H9 (cell line): ENCODE measurements at regions not wholly inside any gene's neighbourhood (a gene's known extent, or its start where the extent isn't known, plus 50 kb on each side); places are given as distances from the start of the nearest gene placed in this dataset.

Experiments used
- DNase-seq: peaks from one replicate; pipeline ENCODE4 v3.0.0-alpha.2; 2017
- H2AFZ ChIP-seq: one replicate; pipeline ENCODE4 v1.6.1; 2013; ENCODE audit warnings: mild to moderate bottlenecking, low read length, control low read depth, moderate library complexity
- H2AK5ac ChIP-seq: 2 replicates; pipeline ENCODE4 v1.6.1; 2013; ENCODE audit warnings: low read length, control low read depth, mixed read lengths; ENCODE audit not compliant: insufficient read length
- H2BK120ac ChIP-seq: one replicate; pipeline ENCODE4 v1.6.1; 2013; ENCODE audit warnings: low read depth, mild to moderate bottlenecking, low read length, control low read depth, inconsistent platforms; ENCODE audit not compliant: poor library complexity, severe bottlenecking
- H2BK12ac ChIP-seq: 2 replicates; pipeline ENCODE4 v1.6.1; 2013; ENCODE audit warnings: low read length, control low read depth, mixed read lengths, low read depth; ENCODE audit not compliant: insufficient read length
- H2BK15ac ChIP-seq: 2 replicates; pipeline ENCODE4 v1.6.1; 2013; ENCODE audit warnings: low read depth, low read length, control low read depth
- H2BK20ac ChIP-seq: one replicate; pipeline ENCODE4 v1.6.1; 2013; ENCODE audit warnings: low read depth, mild to moderate bottlenecking, low read length, control low read depth, inconsistent platforms; ENCODE audit not compliant: poor library complexity, severe bottlenecking
- H2BK5ac ChIP-seq: 2 replicates; pipeline ENCODE4 v1.6.1; 2013; ENCODE audit warnings: low read length, control low read depth, mixed read lengths; ENCODE audit not compliant: insufficient read length
- H3K14ac ChIP-seq: 2 replicates; pipeline ENCODE4 v1.6.1; 2013; ENCODE audit warnings: low read length, control low read depth; ENCODE audit not compliant: insufficient read depth
- H3K18ac ChIP-seq: 2 replicates; pipeline ENCODE4 v1.6.1; 2013; ENCODE audit warnings: low read depth, mild to moderate bottlenecking, mixed read lengths, low read length, control low read depth; ENCODE audit not compliant: insufficient read length
- H3K23ac ChIP-seq: 2 replicates; pipeline ENCODE4 v1.6.1; 2013; ENCODE audit warnings: low read length, control low read depth, mixed read lengths, low read depth; ENCODE audit not compliant: insufficient read length
- H3K23me2 ChIP-seq: 2 replicates; pipeline ENCODE4 v1.6.1; 2013; ENCODE audit warnings: low read depth, mild to moderate bottlenecking, mixed read lengths, low read length, control low read depth; ENCODE audit not compliant: insufficient read length, poor library complexity, severe bottlenecking
- H3K27ac ChIP-seq: 2 replicates; pipeline ENCODE4 v1.5.1; 2013; ENCODE audit warnings: low read length, control low read depth, mixed read lengths, low read depth; ENCODE audit not compliant: insufficient read length
- H3K27me3 ChIP-seq: 2 replicates; pipeline ENCODE4 v1.6.1; 2013; ENCODE audit warnings: low read length, control low read depth, inconsistent platforms; ENCODE audit not compliant: insufficient read depth
- H3K4ac ChIP-seq: 2 replicates; pipeline ENCODE4 v1.6.1; 2013; ENCODE audit warnings: low read depth, mild to moderate bottlenecking, control low read depth, inconsistent platforms, low read length, moderate library complexity
- H3K4me1 ChIP-seq: 2 replicates; pipeline ENCODE4 v1.6.1; 2013; ENCODE audit warnings: low read length, control low read depth, inconsistent platforms; ENCODE audit not compliant: insufficient read depth
- H3K4me2 ChIP-seq: 2 replicates; pipeline ENCODE4 v1.6.1; 2013; ENCODE audit warnings: low read length, control low read depth, mixed read lengths; ENCODE audit not compliant: insufficient read length, insufficient read depth
- H3K56ac ChIP-seq: 2 replicates; pipeline ENCODE4 v1.6.1; 2013; ENCODE audit warnings: low read depth, mild to moderate bottlenecking, mixed read lengths, low read length, control low read depth; ENCODE audit not compliant: insufficient read length
- H3K79me1 ChIP-seq: 2 replicates; pipeline ENCODE4 v1.6.1; 2013; ENCODE audit warnings: low read depth, mild to moderate bottlenecking, moderate library complexity, low read length, control low read depth, inconsistent platforms; ENCODE audit not compliant: insufficient read depth, poor library complexity, severe bottlenecking
- H3K79me2 ChIP-seq: 2 replicates; pipeline ENCODE4 v1.6.1; 2013; ENCODE audit warnings: low read length, control low read depth, inconsistent platforms; ENCODE audit not compliant: insufficient read depth
- H3K9ac ChIP-seq: 2 replicates; pipeline ENCODE4 v1.6.1; 2013; ENCODE audit warnings: low read length, control low read depth, mixed read lengths; ENCODE audit not compliant: insufficient read length; ENCODE audit errors: extremely low read depth
- H3K9me3 ChIP-seq: one replicate; pipeline ENCODE4 v1.6.1; 2013; ENCODE audit warnings: low read depth, low read length, inconsistent platforms; ENCODE audit not compliant: control insufficient read depth
- H3T11ph ChIP-seq: one replicate; pipeline ENCODE4 v1.6.1; 2013; ENCODE audit warnings: mild to moderate bottlenecking, low read length, control low read depth, inconsistent platforms
- H4K20me1 ChIP-seq: one replicate; pipeline ENCODE4 v1.6.1; 2013; ENCODE audit not compliant: control insufficient read depth, insufficient read length, insufficient read depth
- H4K5ac ChIP-seq: 2 replicates; pipeline ENCODE4 v1.6.1; 2013; ENCODE audit warnings: low read depth, mild to moderate bottlenecking, mixed read lengths, low read length, control low read depth; ENCODE audit not compliant: insufficient read length
- H4K8ac ChIP-seq: replicated peaks from 2 replicates; pipeline ENCODE4 v1.6.1; 2013; ENCODE audit warnings: low read length, control low read depth, mixed read lengths, low read depth; ENCODE audit not compliant: insufficient read length
- H4K91ac ChIP-seq: 2 replicates; pipeline ENCODE4 v1.6.1; 2013; ENCODE audit warnings: low read depth, mild to moderate bottlenecking, moderate library complexity, mixed read lengths, low read length, control low read depth; ENCODE audit not compliant: insufficient read length
- H3K27ac Mint-ChIP-seq, 3 experiments: 2 replicates in 2 of 3; 3 replicates in 1 of 3; pipeline ENCODE4 v1.8.0; 2020 to 2021; ENCODE audit warnings: mixed read lengths in 3 of 3, mild to moderate bottlenecking in 1 of 3, moderate library complexity in 1 of 3
- H3K27me3 Mint-ChIP-seq: 2 replicates; pipeline ENCODE4 v1.8.0; 2021; ENCODE audit warnings: low read depth, mild to moderate bottlenecking, moderate library complexity, mixed read lengths
- H3K36me3 Mint-ChIP-seq, 3 experiments: 2 replicates in 2 of 3; 3 replicates in 1 of 3; pipeline ENCODE4 v1.8.0; 2020 to 2021; ENCODE audit warnings: low read depth in 3 of 3, mixed read lengths in 3 of 3; ENCODE audit not compliant: insufficient read depth in 1 of 3
- H3K4me1 Mint-ChIP-seq, 2 experiments: 2 replicates each; pipeline ENCODE4 v1.8.0; 2020; ENCODE audit warnings: mixed read lengths in 2 of 2
- H3K4me3 Mint-ChIP-seq, 2 experiments: 2 replicates in 1 of 2; 3 replicates in 1 of 2; pipeline ENCODE4 v1.8.0; 2020 to 2021; ENCODE audit warnings: mild to moderate bottlenecking in 2 of 2, mixed read lengths in 2 of 2, moderate library complexity in 1 of 2
- H3K9me3 Mint-ChIP-seq, 2 experiments: 2 replicates in 1 of 2; 3 replicates in 1 of 2; pipeline ENCODE4 v1.8.0; 2020; ENCODE audit warnings: mild to moderate bottlenecking in 2 of 2, mixed read lengths in 2 of 2, moderate library complexity in 1 of 2
- CTCF ChIP-seq: fragments of 200-600 bp; sonication (generic); conservative IDR thresholded peaks from 3 replicates; pipeline ENCODE4 v1.8.0; 2021; ENCODE audit warnings: antibody characterized with exemption, mild to moderate bottlenecking
- WGBS: extraction: QIAGEN DNeasy Blood & Tissue Kit; methylation state at CpG from one replicate; pipeline ENCODE4 v1.1.7; 2013; ENCODE audit warnings: missing lambda C conversion rate, low lambda C conversion rate, mixed read lengths; ENCODE audit not compliant: insufficient read length; ENCODE audit errors: extremely low coverage; 5-methylcytosine and 5-hydroxymethylcytosine counted together

GRCh38 chr12:58487255-58487654, 433.0 kb downstream of the LRIG3 start:
- Histone ChIP-seq H3K23ac (no peak overlapping the region), H3K79me1 (no peaks in the 10 kb centered on the region), H2BK12ac (no peak overlapping the region), H2AK5ac (no peak overlapping the region), H2AFZ (no peak overlapping the region), H3T11ph (no peak overlapping the region), H2BK120ac (no peak overlapping the region), H4K20me1 (no peaks in the 10 kb centered on the region), H3K27me3 (no peaks in the 10 kb centered on the region), H4K8ac (no peak overlapping the region), H3K56ac (no peak overlapping the region), H3K4ac (no peak overlapping the region), H3K4me2 (no peak overlapping the region), H3K9ac (no peak overlapping the region), H3K23me2 (no peaks in the 10 kb centered on the region), H4K91ac (no peak overlapping the region), H2BK20ac (no peak overlapping the region), H3K9me3 (no peaks in the 10 kb centered on the region), H2BK15ac (no peak overlapping the region), H2BK5ac (no peak overlapping the region), H3K4me1 (peaks cover 6% of the 10 kb centered on the region; the same call in 1 of the 2 replicates), H3K18ac (no peak overlapping the region), H4K5ac (no peak overlapping the region), H3K79me2 (no peaks in the 10 kb centered on the region), H3K14ac (no peak overlapping the region), H3K27ac (no peak overlapping the region)
- no peak overlapping the region for H3K4me3 Mint-ChIP-seq
- H3K27me3 Mint-ChIP-seq: no peaks in the 10 kb centered on the region
- H3K9me3 Mint-ChIP-seq: no peaks in the 10 kb centered on the region
- H3K27ac Mint-ChIP-seq: no peak overlapping the region
- peaks cover 7 to 14% of the 10 kb centered on the region in 2 experiments for H3K4me1 Mint-ChIP-seq
- no peak for TF ChIP-seq CTCF
- no peaks in the 10 kb centered on the region for H3K36me3 Mint-ChIP-seq
- DNase-seq: no peak
- no CpG with 5 or more reads among the region's 1 CpG for WGBS
